Choroid plexus epithelial cell (primary cell): ENCODE measurements at regions not wholly inside any gene's neighbourhood (a gene's known extent, or its start where the extent isn't known, plus 50 kb on each side); places are given as distances from the start of the nearest gene placed in this dataset.

Experiments
- DNase-seq: peaks from one replicate; pipeline ENCODE4 v3.0.0-alpha.2; 2010; ENCODE audit warnings: low read depth
- H3K4me3 ChIP-seq: 2 replicates; pipeline ENCODE4 v1.5.1; 2011; ENCODE audit warnings: low read depth, mild to moderate bottlenecking, control low read depth, low read length, moderate library complexity
- TF ChIP-seq, protein P1 (sequence below): conservative IDR thresholded peaks from 2 replicates; pipeline ENCODE4 v1.5.1; 2011; ENCODE audit warnings: low read depth, mild to moderate bottlenecking, control low read depth, inconsistent platforms, low read length, moderate library complexity

DNA sequence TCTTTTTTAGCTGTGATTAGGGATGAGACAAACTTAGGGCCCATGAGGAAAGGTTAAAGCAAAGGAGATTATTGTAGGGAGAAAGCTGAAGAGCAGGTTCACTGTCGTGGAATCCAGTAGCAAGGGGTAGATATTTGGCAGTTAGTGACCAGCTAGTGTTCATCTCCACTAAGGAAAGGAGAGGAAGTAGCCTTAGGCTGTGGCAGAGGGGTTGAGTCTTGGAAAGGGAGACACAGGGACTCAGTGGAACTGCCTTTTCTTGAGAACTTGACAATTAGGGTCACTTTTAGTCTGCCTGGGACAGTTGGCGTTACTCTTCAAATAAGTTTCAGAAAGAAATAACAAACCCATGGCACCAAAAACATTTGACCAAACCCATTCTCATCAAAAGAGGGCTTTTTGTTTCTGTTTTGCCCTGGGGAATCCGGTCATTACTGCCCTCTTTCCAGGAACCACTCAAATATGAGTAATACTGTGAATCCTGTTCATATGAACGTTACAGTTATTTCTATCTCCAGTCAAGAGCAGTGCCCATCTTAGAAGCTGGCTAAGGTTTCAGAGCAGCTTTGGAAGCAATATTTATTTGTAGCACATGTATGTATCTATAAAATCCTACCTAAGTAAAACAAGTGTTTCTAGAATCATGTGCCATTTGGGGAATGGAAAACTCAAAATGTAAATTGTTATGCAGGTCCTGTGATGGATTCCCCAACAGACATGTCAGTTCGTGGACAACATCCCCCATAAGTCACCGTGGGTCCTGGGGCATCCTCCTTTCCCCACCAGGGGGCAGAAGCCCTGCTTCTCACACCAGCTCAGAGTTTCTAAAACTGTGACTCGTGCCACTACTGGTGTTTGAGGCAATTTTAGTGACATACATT lies 77.3 kb upstream of the PHLPP1 start:
- peak; percentile 33 for DNase-seq

GRCh38 chr18:62643181-62643580 lies 72.2 kb upstream of the PHLPP1 start:
- TF ChIP-seq, protein P1, sequence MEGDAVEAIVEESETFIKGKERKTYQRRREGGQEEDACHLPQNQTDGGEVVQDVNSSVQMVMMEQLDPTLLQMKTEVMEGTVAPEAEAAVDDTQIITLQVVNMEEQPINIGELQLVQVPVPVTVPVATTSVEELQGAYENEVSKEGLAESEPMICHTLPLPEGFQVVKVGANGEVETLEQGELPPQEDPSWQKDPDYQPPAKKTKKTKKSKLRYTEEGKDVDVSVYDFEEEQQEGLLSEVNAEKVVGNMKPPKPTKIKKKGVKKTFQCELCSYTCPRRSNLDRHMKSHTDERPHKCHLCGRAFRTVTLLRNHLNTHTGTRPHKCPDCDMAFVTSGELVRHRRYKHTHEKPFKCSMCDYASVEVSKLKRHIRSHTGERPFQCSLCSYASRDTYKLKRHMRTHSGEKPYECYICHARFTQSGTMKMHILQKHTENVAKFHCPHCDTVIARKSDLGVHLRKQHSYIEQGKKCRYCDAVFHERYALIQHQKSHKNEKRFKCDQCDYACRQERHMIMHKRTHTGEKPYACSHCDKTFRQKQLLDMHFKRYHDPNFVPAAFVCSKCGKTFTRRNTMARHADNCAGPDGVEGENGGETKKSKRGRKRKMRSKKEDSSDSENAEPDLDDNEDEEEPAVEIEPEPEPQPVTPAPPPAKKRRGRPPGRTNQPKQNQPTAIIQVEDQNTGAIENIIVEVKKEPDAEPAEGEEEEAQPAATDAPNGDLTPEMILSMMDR = no peak
- no peak for DNase-seq

More for the DNA sequence above, 77.3 kb upstream of the PHLPP1 start:
- TF ChIP-seq, protein P1 = peak; percentile 70
- no peak overlapping the region for H3K4me3 ChIP-seq

DNA sequence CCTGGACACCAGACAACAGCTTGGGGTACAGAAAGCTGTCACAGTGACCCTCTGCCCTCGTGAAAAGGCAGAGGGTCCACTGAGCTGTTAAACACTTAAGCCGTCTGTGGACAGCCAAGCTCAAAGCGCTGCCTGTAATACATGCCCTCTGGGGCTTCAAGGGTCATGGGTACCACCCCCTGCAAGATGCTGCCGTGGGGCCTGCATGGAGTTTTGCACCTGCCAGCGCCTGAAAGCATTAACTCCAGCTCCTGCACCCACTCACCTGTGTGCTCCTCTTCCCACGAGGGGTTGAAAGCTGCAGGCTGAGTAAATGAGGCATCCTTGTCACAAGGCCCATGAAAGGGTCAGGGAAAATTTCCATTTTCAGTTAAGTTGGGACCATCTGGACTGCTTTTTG lies 70.6 kb upstream of the PHLPP1 start:
- TF ChIP-seq, protein P1 = no peak
- no peak overlapping the region for H3K4me3 ChIP-seq
- no peak for DNase-seq

More at GRCh38 chr18:62643181-62643580, 72.2 kb upstream of the PHLPP1 start:
- no peak overlapping the region for H3K4me3 ChIP-seq

GRCh38 chr18:62647179-62647578 lies 68.2 kb upstream of the PHLPP1 start:
- DNase-seq = no peak
- no peak overlapping the region for H3K4me3 ChIP-seq
- TF ChIP-seq, protein P1 = no peak

GRCh38 chr18:62648045-62648678 lies 67.2 kb upstream of the PHLPP1 start:
- DNase-seq = no peak
- no peak overlapping the region for H3K4me3 ChIP-seq
- TF ChIP-seq, protein P1 = no peak

GRCh38 chr18:62651276-62652056 lies 63.9 kb upstream of the PHLPP1 start:
- peak overlapping the region; percentile 26 for H3K4me3 ChIP-seq
- DNase-seq = no peak
- TF ChIP-seq, protein P1 = no peak

DNA sequence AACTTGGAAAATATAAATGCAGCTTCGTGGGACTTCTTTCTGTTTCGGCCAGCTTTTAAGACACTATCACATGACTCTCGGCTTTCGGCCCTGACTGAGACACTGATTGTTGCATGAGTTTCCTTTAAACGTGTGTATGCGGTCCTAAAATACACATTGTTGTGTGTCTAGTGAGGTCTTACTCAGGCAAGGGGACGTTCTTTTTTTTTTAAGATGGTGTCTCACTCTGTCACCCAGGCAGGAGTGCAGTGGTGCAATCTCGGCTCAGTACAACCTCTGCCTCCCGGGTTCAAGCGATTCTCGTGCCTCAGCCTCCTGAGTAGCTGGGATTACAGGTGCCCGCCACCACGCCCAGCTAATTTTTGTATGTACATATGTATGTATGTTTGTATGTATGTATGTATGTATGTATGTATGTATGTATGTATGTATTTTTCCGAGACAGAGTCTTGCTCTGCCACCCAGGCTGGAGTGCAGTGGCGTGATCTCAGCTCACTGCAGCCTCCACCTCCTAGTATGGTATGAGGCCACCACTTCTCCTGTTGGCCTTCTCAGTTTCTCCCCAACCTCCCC lies 63.2 kb upstream of the PHLPP1 start:
- DNase-seq = peak; percentile 21
- peak overlapping the region; percentile 26 for H3K4me3 ChIP-seq
